22Rv1 (cell line): ENCODE measurements at regions not wholly inside any gene's neighbourhood (a gene's known extent, or its start where the extent isn't known, plus 50 kb on each side); places are given as distances from the start of the nearest gene placed in this dataset.

Experiments used
- ZFX ChIP-seq: fragments of 450-650 bp; IDR thresholded peaks from 2 replicates; pipeline ENCODE4 v1.6.1; 2017; ENCODE audit warnings: antibody characterized with exemption, borderline replicate concordance
- TF ChIP-seq, protein P1 (sequence below): fragments of 450-650 bp; IDR thresholded peaks from 2 replicates; pipeline ENCODE4 v1.5.1; 2017; ENCODE audit warnings: mild to moderate bottlenecking

DNA sequence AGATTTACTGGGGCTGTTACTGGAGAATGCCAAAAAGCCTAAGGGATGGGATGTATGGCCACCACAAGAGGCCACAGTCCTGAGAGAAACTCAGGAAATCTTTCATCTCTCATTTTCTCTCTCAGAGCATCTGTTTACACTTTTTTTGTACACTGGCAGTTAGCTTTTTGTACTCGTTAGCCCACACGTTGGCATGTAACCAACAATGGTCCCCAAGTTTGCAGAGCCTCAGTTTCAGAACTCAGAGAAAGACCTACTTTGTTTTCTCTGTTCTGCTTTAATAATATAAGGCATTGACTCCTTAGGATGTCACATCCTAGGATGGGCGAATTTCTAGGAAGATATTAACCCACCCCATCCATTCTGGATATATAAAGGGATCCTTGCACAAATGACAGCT, 183.5 kb downstream of the SUCNR1 start:
- TF ChIP-seq ZFX = no peak
- TF ChIP-seq, protein P1, sequence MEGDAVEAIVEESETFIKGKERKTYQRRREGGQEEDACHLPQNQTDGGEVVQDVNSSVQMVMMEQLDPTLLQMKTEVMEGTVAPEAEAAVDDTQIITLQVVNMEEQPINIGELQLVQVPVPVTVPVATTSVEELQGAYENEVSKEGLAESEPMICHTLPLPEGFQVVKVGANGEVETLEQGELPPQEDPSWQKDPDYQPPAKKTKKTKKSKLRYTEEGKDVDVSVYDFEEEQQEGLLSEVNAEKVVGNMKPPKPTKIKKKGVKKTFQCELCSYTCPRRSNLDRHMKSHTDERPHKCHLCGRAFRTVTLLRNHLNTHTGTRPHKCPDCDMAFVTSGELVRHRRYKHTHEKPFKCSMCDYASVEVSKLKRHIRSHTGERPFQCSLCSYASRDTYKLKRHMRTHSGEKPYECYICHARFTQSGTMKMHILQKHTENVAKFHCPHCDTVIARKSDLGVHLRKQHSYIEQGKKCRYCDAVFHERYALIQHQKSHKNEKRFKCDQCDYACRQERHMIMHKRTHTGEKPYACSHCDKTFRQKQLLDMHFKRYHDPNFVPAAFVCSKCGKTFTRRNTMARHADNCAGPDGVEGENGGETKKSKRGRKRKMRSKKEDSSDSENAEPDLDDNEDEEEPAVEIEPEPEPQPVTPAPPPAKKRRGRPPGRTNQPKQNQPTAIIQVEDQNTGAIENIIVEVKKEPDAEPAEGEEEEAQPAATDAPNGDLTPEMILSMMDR = no peak
